IPS DF 6.9 (cell line): ENCODE measurements at regions not wholly inside any gene's neighbourhood (a gene's known extent, or its start where the extent isn't known, plus 50 kb on each side); places are given as distances from the start of the nearest gene placed in this dataset.
"Not testable (repeated sequence)": the region's sequence is repeated elsewhere in the genome, so short reads cannot be mapped to it uniquely, and the experiment has no call there.

Experiments
- DNase-seq: peaks from one replicate; pipeline ENCODE4 v3.0.0-alpha.2; 2013; ENCODE audit warnings: low read depth, low spot score
- H3K27ac ChIP-seq: one replicate; pipeline ENCODE4 v1.5.1; 2013; ENCODE audit warnings: low read length, control low read depth
- H3K27me3 ChIP-seq: 2 replicates; pipeline ENCODE4 v1.6.1; 2013; ENCODE audit warnings: mild to moderate bottlenecking, low read length; ENCODE audit not compliant: control insufficient read depth, insufficient read depth
- H3K36me3 ChIP-seq: 2 replicates; pipeline ENCODE4 v1.6.1; 2013; ENCODE audit warnings: low read length; ENCODE audit not compliant: control insufficient read depth, insufficient read depth
- H3K4me1 ChIP-seq: 2 replicates; pipeline ENCODE4 v1.6.1; 2013; ENCODE audit warnings: low read length; ENCODE audit not compliant: control insufficient read depth, insufficient read depth
- H3K4me3 ChIP-seq: 2 replicates; pipeline ENCODE4 v1.5.1; 2013; ENCODE audit warnings: mild to moderate bottlenecking, low read length
- H3K9me3 ChIP-seq: 2 replicates; pipeline ENCODE4 v1.6.1; 2013; ENCODE audit warnings: low read length, inconsistent platforms; ENCODE audit not compliant: control insufficient read depth, insufficient read depth
- WGBS: extraction: QIAGEN DNeasy Blood & Tissue Kit; methylation state at CpG from one replicate; pipeline ENCODE4 v1.1.7; 2013; ENCODE audit warnings: mixed read lengths, missing lambda C conversion rate; ENCODE audit not compliant: insufficient read length, insufficient coverage; 5-methylcytosine and 5-hydroxymethylcytosine counted together

- no peak for DNase-seq
- H3K4me3 ChIP-seq = no peak overlapping the region
- no peaks in the 10 kb centered on the region for H3K36me3 ChIP-seq
- H3K27me3 ChIP-seq = no peaks in the 10 kb centered on the region
- WGBS = no CpG with 5 or more reads among the region's 1 CpG
- no peak overlapping the region for H3K27ac ChIP-seq
- H3K4me1 ChIP-seq = no peaks in the 10 kb centered on the region
- H3K9me3 ChIP-seq = no peaks in the 10 kb centered on the region
These were observed 282.9 kb downstream of the CCER1 start for GRCh38 chr12:90672081-90672480.

- DNase-seq, H3K27me3 ChIP-seq: not testable (repeated sequence)
- no CpG with 5 or more reads among the region's 7 CpGs for WGBS
These were observed 291.0 kb downstream of the CCER1 start for GRCh38 chr12:90663949-90664348.

GRCh38 chr12:90659060-90659459, 295.9 kb downstream of the CCER1 start:
- Histone ChIP-seq H3K36me3 (no peaks in the 10 kb centered on the region), H3K27me3 (no peaks in the 10 kb centered on the region), H3K4me1 (no peaks in the 10 kb centered on the region), H3K4me3 (no peak overlapping the region), H3K27ac (no peak overlapping the region), H3K9me3 (no peaks in the 10 kb centered on the region)
- no peak for DNase-seq
- no CpG with 5 or more reads among the region's 2 CpGs for WGBS

More at GRCh38 chr12:90663949-90664348, 291.0 kb downstream of the CCER1 start:
- not testable (repeated sequence) for H3K27ac ChIP-seq, H3K4me3 ChIP-seq, H3K4me1 ChIP-seq, H3K36me3 ChIP-seq, H3K9me3 ChIP-seq

GRCh38 chr12:90653040-90653439, 301.9 kb downstream of the CCER1 start:
- Histone ChIP-seq H3K36me3 (no peaks in the 10 kb centered on the region), H3K4me1 (no peaks in the 10 kb centered on the region), H3K9me3 (no peaks in the 10 kb centered on the region), H3K27me3 (no peaks in the 10 kb centered on the region), H3K27ac (no peak overlapping the region), H3K4me3 (no peak overlapping the region)
- no CpG with 5 or more reads among the region's 2 CpGs for WGBS
- DNase-seq = no peak

- DNase-seq = peak; percentile 1
- Histone ChIP-seq H3K36me3 (no peaks in the 10 kb centered on the region), H3K9me3 (no peaks in the 10 kb centered on the region), H3K4me1 (no peaks in the 10 kb centered on the region), H3K27me3 (no peaks in the 10 kb centered on the region), H3K27ac (no peak overlapping the region), H3K4me3 (no peak overlapping the region)
- no CpG with 5 or more reads among the region's 2 CpGs for WGBS
These were observed 302.7 kb downstream of the CCER1 start for GRCh38 chr12:90652280-90652679.

GRCh38 chr12:90645181-90645580, 309.8 kb downstream of the CCER1 start:
- H3K4me3 ChIP-seq = no peak overlapping the region
- H3K36me3 ChIP-seq = no peaks in the 10 kb centered on the region
- no peaks in the 10 kb centered on the region for H3K9me3 ChIP-seq
- no peak overlapping the region for H3K27ac ChIP-seq
- no peak for DNase-seq
- no peaks in the 10 kb centered on the region for H3K27me3 ChIP-seq
- H3K4me1 ChIP-seq = no peaks in the 10 kb centered on the region
- WGBS = no CpG with 5 or more reads among the region's 1 CpG

GRCh38 chr12:90631591-90632212, 323.3 kb downstream of the CCER1 start:
- H3K4me1 ChIP-seq = no peaks in the 10 kb centered on the region
- no peaks in the 10 kb centered on the region for H3K36me3 ChIP-seq
- no peaks in the 10 kb centered on the region for H3K9me3 ChIP-seq
- no peaks in the 10 kb centered on the region for H3K27me3 ChIP-seq
- H3K27ac ChIP-seq = no peak overlapping the region
- no peak for DNase-seq
- no CpG with 5 or more reads among the region's 1 CpG for WGBS
- H3K4me3 ChIP-seq = no peak overlapping the region

GRCh38 chr12:90630006-90630405, 325.0 kb downstream of the CCER1 start:
- no peak for DNase-seq
- Histone ChIP-seq H3K27ac (no peak overlapping the region), H3K9me3 (no peaks in the 10 kb centered on the region), H3K4me3 (no peak overlapping the region), H3K36me3 (no peaks in the 10 kb centered on the region), H3K27me3 (no peaks in the 10 kb centered on the region), H3K4me1 (no peaks in the 10 kb centered on the region)

GRCh38 chr12:90628213-90628612, 326.8 kb downstream of the CCER1 start:
- H3K9me3 ChIP-seq = no peaks in the 10 kb centered on the region
- DNase-seq = no peak
- H3K27me3 ChIP-seq = no peaks in the 10 kb centered on the region
- 100% methylated on average over 1 of the region's 1 CpG for WGBS
- no peaks in the 10 kb centered on the region for H3K4me1 ChIP-seq
- no peak overlapping the region for H3K27ac ChIP-seq
- H3K36me3 ChIP-seq = no peaks in the 10 kb centered on the region
- H3K4me3 ChIP-seq = no peak overlapping the region

- Histone ChIP-seq H3K4me3 (no peak overlapping the region), H3K27ac (no peak overlapping the region), H3K27me3 (no peaks in the 10 kb centered on the region), H3K36me3 (no peaks in the 10 kb centered on the region), H3K4me1 (no peaks in the 10 kb centered on the region), H3K9me3 (no peaks in the 10 kb centered on the region)
- no CpG with 5 or more reads among the region's 6 CpGs for WGBS
- DNase-seq = no peak
These were observed 327.6 kb downstream of the CCER1 start for GRCh38 chr12:90627180-90627896.

- DNase-seq = no peak
- Histone ChIP-seq H3K27ac (no peak overlapping the region), H3K9me3 (no peaks in the 10 kb centered on the region), H3K36me3 (no peaks in the 10 kb centered on the region), H3K27me3 (no peaks in the 10 kb centered on the region), H3K4me3 (no peak overlapping the region), H3K4me1 (no peaks in the 10 kb centered on the region)
- WGBS = no CpG with 5 or more reads among the region's 3 CpGs
These were observed 332.5 kb downstream of the CCER1 start for GRCh38 chr12:90622431-90622830.
